NCI-H2227 treated with DMSO at 0.1 percent for 48 hours (cell line): ENCODE measurements at regions not wholly inside any gene's neighbourhood (a gene's known extent, or its start where the extent isn't known, plus 50 kb on each side); places are given as distances from the start of the nearest gene placed in this dataset.

ENCODE experiments used
- DNase-seq: peaks from one replicate; lab custom pipeline; 2025; lab: John Stamatoyannopoulos, UW

GRCh38 chr5:30051976-30052375 is 1141.5 kb upstream of the CDH6 start:
- no peak for DNase-seq

- no peak for DNase-seq
These were observed 1143.2 kb upstream of the CDH6 start for GRCh38 chr5:30050056-30050815.

- no peak for DNase-seq
These were observed 1150.8 kb upstream of the CDH6 start for GRCh38 chr5:30042677-30043076.

- DNase-seq = no peak
These were observed 1151.6 kb upstream of the CDH6 start for GRCh38 chr5:30041831-30042385.

GRCh38 chr5:30041291-30041690 is 1152.2 kb upstream of the CDH6 start:
- no peak for DNase-seq

GRCh38 chr5:30040488-30041118 is 1152.9 kb upstream of the CDH6 start:
- no peak for DNase-seq

- no peak for DNase-seq
These were observed 1154.1 kb upstream of the CDH6 start for GRCh38 chr5:30039379-30039778.

- no peak for DNase-seq
These were observed 1158.6 kb upstream of the CDH6 start for GRCh38 chr5:30034870-30035269.

GRCh38 chr5:30030101-30030500 is 1163.4 kb upstream of the CDH6 start:
- DNase-seq = no peak

GRCh38 chr5:30001826-30002225 is 1191.7 kb upstream of the CDH6 start:
- no peak for DNase-seq

GRCh38 chr5:30000231-30000630 is 1193.3 kb upstream of the CDH6 start:
- DNase-seq = no peak

- DNase-seq = no peak
These were observed 1198.3 kb upstream of the CDH6 start for GRCh38 chr5:29995154-29995553.

GRCh38 chr5:29994519-29994918 is 1199.0 kb upstream of the CDH6 start:
- no peak for DNase-seq

- DNase-seq = no peak
These were observed 1200.2 kb upstream of the CDH6 start for GRCh38 chr5:29993286-29993685.

- no peak for DNase-seq
These were observed 1201.2 kb upstream of the CDH6 start for GRCh38 chr5:29992248-29992647.

- no peak for DNase-seq
These were observed 1202.8 kb upstream of the CDH6 start for GRCh38 chr5:29990681-29991080.

- DNase-seq = no peak
These were observed 1209.3 kb upstream of the CDH6 start for GRCh38 chr5:29984156-29984540.

- no peak for DNase-seq
These were observed 1209.8 kb upstream of the CDH6 start for GRCh38 chr5:29983528-29984155.

GRCh38 chr5:29982457-29982856 is 1211.0 kb upstream of the CDH6 start:
- DNase-seq = no peak

- DNase-seq = no peak
These were observed 1220.9 kb upstream of the CDH6 start for GRCh38 chr5:29972597-29972996.

GRCh38 chr5:29963956-29964355 is 1229.5 kb upstream of the CDH6 start:
- no peak for DNase-seq

- no peak for DNase-seq
These were observed 1233.2 kb upstream of the CDH6 start for GRCh38 chr5:29960323-29960722.
